HCT116 (cell line): ENCODE measurements at regions not wholly inside any gene's neighbourhood (a gene's known extent, or its start where the extent isn't known, plus 50 kb on each side); places are given as distances from the start of the nearest gene placed in this dataset.

Experiments
- ATAC-seq: fragments of 200-7000 bp; cut with Tn5 transposase; 2 replicates; pipeline ENCODE4 v1.9.1; 2020; ENCODE audit warnings: mild to moderate bottlenecking, moderate library complexity
- BruUV-seq: library from RNA; stranded (reverse); fragments of 400-500 nt; replicated peaks from 2 replicates; lab custom pipeline; 2021; lab: Mats Ljungman, UMichigan
- CTCF ChIA-PET: fragments of 300-600 bp; sonication (Branson Sonifier 250); formaldehyde crosslinking; loops from one replicate; lab custom pipeline; 2021; ENCODE audit warnings: antibody characterized with exemption; lab: Charles Lee
- POLR2A ChIA-PET: fragments of 300-600, 350-600 bp; sonication (Branson Sonifier 250); formaldehyde crosslinking; loops from one replicate; lab custom pipeline; 2021; ENCODE audit warnings: antibody characterized with exemption; lab: Charles Lee
- RAD21 ChIA-PET, 2 experiments: fragments of 300-600 bp; sonication (Branson Sonifier 250); formaldehyde crosslinking; loops; one replicate each; lab custom pipeline; 2023; ENCODE audit warnings: low total read pairs in 2 of 2; ENCODE audit not compliant: uncharacterized antibody in 2 of 2, unreplicated experiment in 2 of 2, low non-redundant PET in 1 of 2; lab: Charles Lee
- DNase-seq: peaks from one replicate; pipeline ENCODE4 v3.0.0-alpha.2; 2010; ENCODE audit warnings: low read depth, low spot score
- H2AFZ ChIP-seq: fragments of 200-600 bp; shearing (Covaris generic), sonication (generic); 2 replicates; pipeline ENCODE4 v1.6.1; 2017; ENCODE audit warnings: low read depth, mixed run types, mixed read lengths, antibody characterized with exemption, low read length; ENCODE audit not compliant: poor library complexity, severe bottlenecking
- H3K27ac ChIP-seq: 2 replicates; pipeline ENCODE4 v1.5.1; 2012; ENCODE audit warnings: low read depth, low read length
- H3K27me3 ChIP-seq: fragments of 200-600 bp; sonication (generic); 2 replicates; pipeline ENCODE4 v1.6.1; 2016; ENCODE audit warnings: mixed run types, low read length, mixed read lengths; ENCODE audit not compliant: insufficient read depth
- H3K36me3 ChIP-seq, 2 experiments: fragments of 200-500 bp in 1 of 2; fragments of 200-600 bp in 1 of 2; sonication (Bioruptor generic) in 1 of 2; sonication (generic) in 1 of 2; 2 replicates each; pipeline versions ENCODE4 v1.5.1 to v1.6.1; 2014 to 2016; ENCODE audit warnings: low read length in 2 of 2, inconsistent platforms in 1 of 2, mixed read lengths in 1 of 2, mixed run types in 1 of 2; ENCODE audit not compliant: insufficient read depth in 2 of 2, control insufficient read depth in 1 of 2
- H3K4me1 ChIP-seq, 2 experiments: fragments of 200-600 bp in 1 of 2; sonication (generic) in 1 of 2; 2 replicates each; pipeline versions ENCODE4 v1.5.1 to v1.6.1; 2012 to 2017; ENCODE audit warnings: low read length in 2 of 2, inconsistent platforms in 1 of 2, mild to moderate bottlenecking in 1 of 2, mixed read lengths in 1 of 2, mixed run types in 1 of 2, moderate library complexity in 1 of 2; ENCODE audit not compliant: insufficient read depth in 2 of 2, control insufficient read depth in 1 of 2
- H3K4me2 ChIP-seq: fragments of 200-600 bp; sonication (generic); 2 replicates; pipeline ENCODE4 v1.6.1; 2017; ENCODE audit warnings: mixed run types, low read length, mixed read lengths
- H3K4me3 ChIP-seq, 2 experiments: fragments of 200-600 bp in 1 of 2; sonication (generic) in 1 of 2; replicated peaks in 1 of 2; 2 replicates each; pipeline ENCODE4 v1.5.1; 2011 to 2016; ENCODE audit warnings: low read length in 2 of 2, control low read depth in 1 of 2, low read depth in 1 of 2, mild to moderate bottlenecking in 1 of 2, mixed read lengths in 1 of 2, mixed run types in 1 of 2
- H3K79me2 ChIP-seq: fragments of 200-600 bp; sonication (generic); 2 replicates; pipeline ENCODE4 v1.6.1; 2017; ENCODE audit warnings: mild to moderate bottlenecking, mixed run types, low read length, moderate library complexity, mixed read lengths; ENCODE audit not compliant: insufficient read depth
- H3K9ac ChIP-seq: fragments of 200-600 bp; sonication (generic); 2 replicates; pipeline ENCODE4 v1.6.1; 2016; ENCODE audit warnings: low read length, mixed read lengths
- H3K9me2 ChIP-seq: fragments of 200-600 bp; sonication (generic), shearing (Covaris generic); 2 replicates; pipeline ENCODE4 v1.6.1; 2017; ENCODE audit warnings: mixed run types, mild to moderate bottlenecking, moderate library complexity; ENCODE audit not compliant: insufficient read depth
- H3K9me3 ChIP-seq, 2 experiments: fragments of 200-500 bp in 1 of 2; fragments of 200-600 bp in 1 of 2; sonication (Bioruptor generic) in 1 of 2; sonication (generic) in 1 of 2; 2 replicates each; pipeline ENCODE4 v1.6.1; 2014 to 2017; ENCODE audit warnings: low read length in 2 of 2, mixed read lengths in 2 of 2, inconsistent platforms in 1 of 2, low read depth in 1 of 2, mild to moderate bottlenecking in 1 of 2, mixed run types in 1 of 2, moderate library complexity in 1 of 2; ENCODE audit not compliant: control insufficient read depth in 1 of 2, insufficient read depth in 1 of 2
- H4K20me1 ChIP-seq: fragments of 200-600 bp; sonication (generic), shearing (Covaris generic); 2 replicates; pipeline ENCODE4 v1.6.1; 2017; ENCODE audit warnings: mixed run types, mild to moderate bottlenecking, moderate library complexity; ENCODE audit not compliant: insufficient read depth
- CBX3 ChIP-seq: IDR thresholded peaks from 2 replicates; pipeline ENCODE4 v1.6.1; 2012; ENCODE audit warnings: low read depth
- CEBPB ChIP-seq: IDR thresholded peaks from 2 replicates; pipeline ENCODE4 v1.6.1; 2012; ENCODE audit warnings: low read depth
- EGR1 ChIP-seq: IDR thresholded peaks from 2 replicates; pipeline ENCODE4 v1.6.1; 2012; ENCODE audit warnings: low read depth
- EZH2phosphoT487 ChIP-seq: fragments of 200-600 bp; IDR thresholded peaks from 2 replicates; pipeline ENCODE4 v1.6.1; 2018; ENCODE audit warnings: antibody characterized with exemption, borderline replicate concordance
- JUND ChIP-seq: IDR thresholded peaks from 2 replicates; pipeline ENCODE4 v1.6.1; 2012
- POLR2A ChIP-seq: IDR thresholded peaks from 2 replicates; pipeline ENCODE4 v1.7.0; 2011; ENCODE audit warnings: borderline replicate concordance; ENCODE audit not compliant: insufficient read depth, insufficient read length; ENCODE audit errors: extremely low read depth
- POLR2AphosphoS5 ChIP-seq: IDR thresholded peaks from 2 replicates; pipeline ENCODE4 v1.6.1; 2011; ENCODE audit warnings: mild to moderate bottlenecking, low read depth, low read length, moderate library complexity
- RAD21 ChIP-seq: IDR thresholded peaks from 2 replicates; pipeline ENCODE4 v1.6.1; 2012; ENCODE audit warnings: low read depth, mild to moderate bottlenecking
- SIN3A ChIP-seq: IDR thresholded peaks from 2 replicates; pipeline ENCODE4 v1.6.1; 2012; ENCODE audit warnings: low read depth
- SP1 ChIP-seq: IDR thresholded peaks from 2 replicates; pipeline ENCODE4 v1.6.1; 2012; ENCODE audit warnings: low read depth
- SRF ChIP-seq: IDR thresholded peaks from 2 replicates; pipeline ENCODE4 v1.6.1; 2012; ENCODE audit warnings: low read depth
- ZFX ChIP-seq: fragments of 450-650 bp; IDR thresholded peaks from 2 replicates; pipeline ENCODE4 v1.6.1; 2017
- intact Hi-C: fragments of 100-400 bp; cut with micrococcal nuclease; formaldehyde crosslinking; loops from 2 replicates; pipeline ENCODE4 v1.10.0; 2022
- TF ChIP-seq, protein P1 (sequence below): IDR thresholded peaks from 2 replicates; pipeline ENCODE4 v1.6.1; 2011; ENCODE audit warnings: mild to moderate bottlenecking, low read length, moderate library complexity; ENCODE audit not compliant: insufficient replicate concordance; ENCODE audit errors: extremely low read depth
- TF ChIP-seq, protein P2 (sequence below): IDR thresholded peaks from 2 replicates; pipeline ENCODE4 v1.6.1; 2012; ENCODE audit warnings: low read depth
- TF ChIP-seq, protein P3 (sequence below): IDR thresholded peaks from 2 replicates; pipeline ENCODE4 v1.6.1; 2012

DNA sequence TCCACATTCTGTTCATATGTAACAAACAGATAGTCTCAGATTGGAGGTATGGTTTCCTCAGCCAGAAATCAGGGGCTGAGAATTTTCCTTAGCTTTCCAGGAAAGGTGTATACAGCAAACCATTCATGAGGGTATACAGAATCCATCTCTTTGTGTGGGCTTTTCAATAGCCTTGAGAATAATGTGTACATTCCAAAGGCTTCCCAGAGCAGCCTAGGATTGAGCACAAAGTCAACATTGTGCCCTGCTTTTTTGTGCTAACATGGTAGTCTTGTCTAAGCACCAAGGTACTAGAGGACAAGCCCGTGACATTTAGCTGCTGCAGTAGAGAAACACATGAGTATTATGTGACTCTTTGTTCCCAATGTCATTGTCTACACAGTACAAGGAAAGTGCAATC, 322.1 kb upstream of the TANK start (continued):
- TF ChIP-seq CBX3 = no peak
- TF ChIP-seq, protein P1, sequence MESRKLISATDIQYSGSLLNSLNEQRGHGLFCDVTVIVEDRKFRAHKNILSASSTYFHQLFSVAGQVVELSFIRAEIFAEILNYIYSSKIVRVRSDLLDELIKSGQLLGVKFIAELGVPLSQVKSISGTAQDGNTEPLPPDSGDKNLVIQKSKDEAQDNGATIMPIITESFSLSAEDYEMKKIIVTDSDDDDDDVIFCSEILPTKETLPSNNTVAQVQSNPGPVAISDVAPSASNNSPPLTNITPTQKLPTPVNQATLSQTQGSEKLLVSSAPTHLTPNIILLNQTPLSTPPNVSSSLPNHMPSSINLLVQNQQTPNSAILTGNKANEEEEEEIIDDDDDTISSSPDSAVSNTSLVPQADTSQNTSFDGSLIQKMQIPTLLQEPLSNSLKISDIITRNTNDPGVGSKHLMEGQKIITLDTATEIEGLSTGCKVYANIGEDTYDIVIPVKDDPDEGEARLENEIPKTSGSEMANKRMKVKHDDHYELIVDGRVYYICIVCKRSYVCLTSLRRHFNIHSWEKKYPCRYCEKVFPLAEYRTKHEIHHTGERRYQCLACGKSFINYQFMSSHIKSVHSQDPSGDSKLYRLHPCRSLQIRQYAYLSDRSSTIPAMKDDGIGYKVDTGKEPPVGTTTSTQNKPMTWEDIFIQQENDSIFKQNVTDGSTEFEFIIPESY = no peak
- TF ChIP-seq, all 23 proteins: peak for 0

DNA sequence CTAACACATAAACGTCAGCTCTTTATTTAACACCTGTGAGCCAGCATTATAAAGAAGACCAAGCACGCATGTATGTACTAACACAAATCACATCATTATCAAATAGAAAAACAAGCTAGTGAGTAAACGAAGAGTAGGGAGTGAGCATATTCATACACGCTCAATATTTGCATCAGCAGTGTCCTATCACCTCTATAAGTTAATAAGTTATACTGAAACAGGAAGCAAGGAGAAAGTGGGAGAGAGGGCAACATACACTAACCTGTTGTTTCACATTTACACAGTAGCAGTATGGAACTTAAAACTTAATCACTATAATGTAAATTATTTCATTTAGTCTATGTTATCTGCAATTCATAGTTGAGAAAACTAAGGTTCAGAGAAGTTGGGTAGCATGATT, 321.5 kb upstream of the TANK start:
- RAD21 ChIA-PET = no interaction called here
- no peak overlapping the region for H3K4me2 ChIP-seq
- H3K4me1 ChIP-seq = peaks cover 0 to 7% of the 10 kb centered on the region in 2 experiments; a peak in 1 of 4 replicates
- TF ChIP-seq, protein P2, sequence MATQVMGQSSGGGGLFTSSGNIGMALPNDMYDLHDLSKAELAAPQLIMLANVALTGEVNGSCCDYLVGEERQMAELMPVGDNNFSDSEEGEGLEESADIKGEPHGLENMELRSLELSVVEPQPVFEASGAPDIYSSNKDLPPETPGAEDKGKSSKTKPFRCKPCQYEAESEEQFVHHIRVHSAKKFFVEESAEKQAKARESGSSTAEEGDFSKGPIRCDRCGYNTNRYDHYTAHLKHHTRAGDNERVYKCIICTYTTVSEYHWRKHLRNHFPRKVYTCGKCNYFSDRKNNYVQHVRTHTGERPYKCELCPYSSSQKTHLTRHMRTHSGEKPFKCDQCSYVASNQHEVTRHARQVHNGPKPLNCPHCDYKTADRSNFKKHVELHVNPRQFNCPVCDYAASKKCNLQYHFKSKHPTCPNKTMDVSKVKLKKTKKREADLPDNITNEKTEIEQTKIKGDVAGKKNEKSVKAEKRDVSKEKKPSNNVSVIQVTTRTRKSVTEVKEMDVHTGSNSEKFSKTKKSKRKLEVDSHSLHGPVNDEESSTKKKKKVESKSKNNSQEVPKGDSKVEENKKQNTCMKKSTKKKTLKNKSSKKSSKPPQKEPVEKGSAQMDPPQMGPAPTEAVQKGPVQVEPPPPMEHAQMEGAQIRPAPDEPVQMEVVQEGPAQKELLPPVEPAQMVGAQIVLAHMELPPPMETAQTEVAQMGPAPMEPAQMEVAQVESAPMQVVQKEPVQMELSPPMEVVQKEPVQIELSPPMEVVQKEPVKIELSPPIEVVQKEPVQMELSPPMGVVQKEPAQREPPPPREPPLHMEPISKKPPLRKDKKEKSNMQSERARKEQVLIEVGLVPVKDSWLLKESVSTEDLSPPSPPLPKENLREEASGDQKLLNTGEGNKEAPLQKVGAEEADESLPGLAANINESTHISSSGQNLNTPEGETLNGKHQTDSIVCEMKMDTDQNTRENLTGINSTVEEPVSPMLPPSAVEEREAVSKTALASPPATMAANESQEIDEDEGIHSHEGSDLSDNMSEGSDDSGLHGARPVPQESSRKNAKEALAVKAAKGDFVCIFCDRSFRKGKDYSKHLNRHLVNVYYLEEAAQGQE = no peak
- TF ChIP-seq ZFX (no peak), SRF (no peak), CEBPB (no peak), JUND (no peak), EZH2phosphoT487 (no peak), SP1 (no peak), POLR2AphosphoS5 (no peak), SIN3A (no peak), POLR2A (no peak), EGR1 (no peak), RAD21 (no peak)
- TF ChIP-seq, protein P1 = no peak
- TF ChIP-seq, protein P3, sequence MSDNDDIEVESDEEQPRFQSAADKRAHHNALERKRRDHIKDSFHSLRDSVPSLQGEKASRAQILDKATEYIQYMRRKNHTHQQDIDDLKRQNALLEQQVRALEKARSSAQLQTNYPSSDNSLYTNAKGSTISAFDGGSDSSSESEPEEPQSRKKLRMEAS = no peak
- no peaks in the 10 kb centered on the region for H3K27me3 ChIP-seq
- no peaks in the 10 kb centered on the region; the same call in 1 of the 2 replicates for H3K9me2 ChIP-seq
- DNase-seq (no peak), ATAC-seq (no peak)
- H4K20me1 ChIP-seq = no peaks in the 10 kb centered on the region
- H3K4me3 ChIP-seq = no peak overlapping the region
- no peak overlapping the region for H3K27ac ChIP-seq
- POLR2A ChIA-PET = no interaction called here
- H2AFZ ChIP-seq = no peak overlapping the region
- H3K9me3 ChIP-seq = no peaks in the 10 kb centered on the region
- intact Hi-C loops = no loop called here
- no TSS peak for BruUV-seq
- H3K79me2 ChIP-seq = no peaks in the 10 kb centered on the region
- H3K9ac ChIP-seq = no peak overlapping the region
- CTCF ChIA-PET = no interaction called here
- H3K36me3 ChIP-seq = no peaks in the 10 kb centered on the region
